Lower leg skin (tissue), 3 donors: ENCODE measurements at regions not wholly inside any gene's neighbourhood (a gene's known extent, or its start where the extent isn't known, plus 50 kb on each side); places are given as distances from the start of the nearest gene placed in this dataset.

ENCODE experiments used
- CTCF ChIP-seq, 3 donors: fragments of 450-650 bp; IDR thresholded peaks; one replicate each; pipeline ENCODE4 v1.5.1; 2016; ENCODE audit warnings: antibody characterized with exemption in 3 of 3, mild to moderate bottlenecking in 3 of 3, moderate library complexity in 2 of 3
- POLR2A ChIP-seq, 2 donors: fragments of 450-650 bp; IDR thresholded peaks; one replicate each; pipeline ENCODE4 v1.6.1; 2016 to 2017; ENCODE audit warnings: antibody characterized with exemption in 2 of 2, mild to moderate bottlenecking in 1 of 2, moderate library complexity in 1 of 2

DNA sequence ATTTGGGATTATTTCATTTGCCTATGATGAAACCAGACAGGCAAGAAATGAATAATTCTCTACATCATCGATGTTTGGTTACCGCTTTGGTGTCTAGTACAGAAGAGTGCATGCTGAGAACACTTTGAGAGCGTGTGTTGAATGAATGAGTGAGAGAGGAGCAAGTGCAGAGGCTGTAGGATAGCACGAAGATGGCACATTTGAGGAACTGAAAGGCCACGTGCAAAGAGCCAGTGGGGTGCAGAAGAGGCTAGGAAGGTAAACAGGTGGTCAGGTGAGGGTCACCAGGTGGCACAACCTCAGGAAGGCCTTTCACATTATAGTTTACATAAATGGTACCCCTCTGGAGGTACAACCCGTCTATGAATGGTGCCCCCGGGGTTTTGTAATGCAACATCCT is 80.1 kb upstream of the SPHKAP start:
- TF ChIP-seq CTCF (IDR thresholded peaks at IDR 0.05) (no peak), POLR2A (IDR thresholded peaks at IDR 0.05) (no peak)
